ENCODE measurements at regions not wholly inside any gene's neighbourhood (a gene's known extent, or its start where the extent isn't known, plus 50 kb on each side); places are given as distances from the start of the nearest gene placed in this dataset.

DNA sequence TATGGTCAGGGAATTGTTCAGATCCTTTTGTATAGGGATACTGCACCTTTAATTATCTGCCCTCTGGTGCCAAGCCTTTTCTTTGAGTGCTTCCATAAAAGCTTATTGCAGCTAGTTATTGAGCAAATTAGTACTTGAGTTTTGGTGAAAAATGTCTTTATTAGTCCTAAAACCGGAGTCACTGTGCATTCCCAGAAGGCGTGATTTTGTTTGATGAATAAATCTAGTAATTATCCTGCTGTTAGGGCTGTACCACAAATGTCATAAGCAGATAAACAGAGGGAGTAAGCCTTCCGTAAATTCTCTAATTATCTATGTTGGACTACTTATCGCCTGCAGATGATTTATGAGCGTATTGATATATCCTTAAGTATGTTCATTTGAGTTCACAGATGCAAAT is 620.7 kb upstream of the ARRDC3 start:
- Mint-ChIP-seq H3K27me3 (ENCODE audit: low read depth in 2 of 2) (no peaks in the 10 kb centered on the region), H3K4me1 (no peaks in the 10 kb centered on the region), H3K4me3 (no peak overlapping the region), H3K9me3 (peaks cover 0 to 3% of the 10 kb centered on the region in 2 donors), H3K27ac (no peak overlapping the region), H3K36me3 (no peaks in the 10 kb centered on the region)
- no peaks in the 10 kb centered on the region for H3K9me3 ChIP-seq (ENCODE audit: control insufficient read depth, insufficient read depth, low read length)
- no peak overlapping the region for H3K27ac ChIP-seq (ENCODE audit: low read length)
- TF ChIP-seq, protein P1, sequence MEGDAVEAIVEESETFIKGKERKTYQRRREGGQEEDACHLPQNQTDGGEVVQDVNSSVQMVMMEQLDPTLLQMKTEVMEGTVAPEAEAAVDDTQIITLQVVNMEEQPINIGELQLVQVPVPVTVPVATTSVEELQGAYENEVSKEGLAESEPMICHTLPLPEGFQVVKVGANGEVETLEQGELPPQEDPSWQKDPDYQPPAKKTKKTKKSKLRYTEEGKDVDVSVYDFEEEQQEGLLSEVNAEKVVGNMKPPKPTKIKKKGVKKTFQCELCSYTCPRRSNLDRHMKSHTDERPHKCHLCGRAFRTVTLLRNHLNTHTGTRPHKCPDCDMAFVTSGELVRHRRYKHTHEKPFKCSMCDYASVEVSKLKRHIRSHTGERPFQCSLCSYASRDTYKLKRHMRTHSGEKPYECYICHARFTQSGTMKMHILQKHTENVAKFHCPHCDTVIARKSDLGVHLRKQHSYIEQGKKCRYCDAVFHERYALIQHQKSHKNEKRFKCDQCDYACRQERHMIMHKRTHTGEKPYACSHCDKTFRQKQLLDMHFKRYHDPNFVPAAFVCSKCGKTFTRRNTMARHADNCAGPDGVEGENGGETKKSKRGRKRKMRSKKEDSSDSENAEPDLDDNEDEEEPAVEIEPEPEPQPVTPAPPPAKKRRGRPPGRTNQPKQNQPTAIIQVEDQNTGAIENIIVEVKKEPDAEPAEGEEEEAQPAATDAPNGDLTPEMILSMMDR (IDR thresholded peaks at IDR 0.05) = no peak
- intact Hi-C loops (cut with micrococcal nuclease) = no loop called here
- no peaks in the 10 kb centered on the region for H3K27me3 ChIP-seq (ENCODE audit: control insufficient read depth, insufficient read depth, low read length)
- no peaks in the 10 kb centered on the region for H3K36me3 ChIP-seq (ENCODE audit: control insufficient read depth, insufficient read depth, low read length)
- DNase-seq = no peak
- no peak overlapping the region for H3K4me3 ChIP-seq (ENCODE audit: low read length)
- WGBS (ENCODE audit: insufficient coverage) = 89% methylated on average over 3 of the region's 5 CpGs
- no peaks in the 10 kb centered on the region for H3K4me1 ChIP-seq (ENCODE audit: control insufficient read depth, insufficient read depth, low read length)
- no peak for ATAC-seq

DNA sequence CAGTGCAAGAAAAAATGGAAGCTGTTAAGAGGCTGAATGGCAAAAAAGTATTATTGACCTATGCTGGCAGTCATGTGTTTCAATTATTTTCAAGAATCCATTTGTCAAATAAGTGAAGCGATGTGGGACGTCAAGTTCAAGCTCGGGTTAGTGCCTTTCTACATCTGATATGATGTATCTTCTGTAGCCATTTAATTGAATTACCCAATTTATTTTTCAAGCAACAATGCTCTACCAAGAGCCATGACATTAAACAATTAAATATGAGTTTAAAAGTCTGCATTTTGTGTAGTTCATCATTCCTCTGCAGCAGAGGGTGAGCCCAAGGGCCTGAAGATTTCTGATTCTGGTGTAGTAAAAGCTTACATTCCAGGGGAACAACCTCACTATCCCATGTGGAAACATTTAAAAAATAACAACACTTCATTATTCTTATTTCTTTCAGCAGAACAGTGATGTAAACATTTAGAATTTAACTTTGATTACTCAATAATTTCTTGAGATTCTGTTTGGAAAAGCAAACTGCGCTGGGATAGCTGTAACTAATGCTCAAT is 619.7 kb upstream of the ARRDC3 start:
- no peak for DNase-seq
- Histone ChIP-seq H3K9me3 (ENCODE audit: control insufficient read depth, insufficient read depth, low read length) (no peaks in the 10 kb centered on the region), H3K27me3 (ENCODE audit: control insufficient read depth, insufficient read depth, low read length) (no peaks in the 10 kb centered on the region), H3K27ac (ENCODE audit: low read length) (no peak overlapping the region), H3K4me1 (ENCODE audit: control insufficient read depth, insufficient read depth, low read length) (no peaks in the 10 kb centered on the region), H3K4me3 (ENCODE audit: low read length) (no peak overlapping the region), H3K36me3 (ENCODE audit: control insufficient read depth, insufficient read depth, low read length) (no peaks in the 10 kb centered on the region)
- H3K27me3 Mint-ChIP-seq (ENCODE audit: low read depth in 2 of 2) = no peaks in the 10 kb centered on the region
- 87% methylated on average over 4 of the region's 4 CpGs for WGBS (ENCODE audit: insufficient coverage)
- TF ChIP-seq, protein P1 (IDR thresholded peaks at IDR 0.05) = no peak
- H3K27ac Mint-ChIP-seq = no peak overlapping the region
- peaks cover 0 to 5% of the 10 kb centered on the region in 2 donors for H3K9me3 Mint-ChIP-seq
- H3K4me1 Mint-ChIP-seq = no peaks in the 10 kb centered on the region
- no peak overlapping the region for H3K4me3 Mint-ChIP-seq
- intact Hi-C loops (cut with micrococcal nuclease) = no loop called here
- no peaks in the 10 kb centered on the region for H3K36me3 Mint-ChIP-seq
- ATAC-seq = no peak

DNA sequence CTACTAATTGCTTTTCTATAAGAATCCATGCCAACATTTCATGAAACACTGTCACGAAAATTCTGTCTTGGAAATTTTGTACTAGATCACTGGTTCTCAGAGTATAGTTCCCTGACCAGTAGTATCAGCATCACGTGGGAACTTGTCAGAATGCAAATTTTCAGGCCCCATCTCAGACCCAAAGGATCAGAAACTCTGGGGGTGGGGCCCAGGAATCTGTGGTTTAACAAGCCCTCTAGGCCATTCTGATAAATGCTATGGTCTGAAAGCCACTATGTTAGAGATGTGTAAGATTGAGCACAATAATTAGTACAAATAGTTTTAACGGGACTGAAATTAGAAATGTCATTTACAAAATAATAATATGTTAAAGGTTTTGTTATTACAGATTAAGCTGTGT is 615.7 kb upstream of the ARRDC3 start:
- H3K36me3 Mint-ChIP-seq = no peaks in the 10 kb centered on the region
- no peak overlapping the region for H3K27ac ChIP-seq (ENCODE audit: low read length)
- no peak overlapping the region for H3K27ac Mint-ChIP-seq
- H3K9me3 ChIP-seq (ENCODE audit: control insufficient read depth, insufficient read depth, low read length) = no peaks in the 10 kb centered on the region
- H3K36me3 ChIP-seq (ENCODE audit: control insufficient read depth, insufficient read depth, low read length) = no peaks in the 10 kb centered on the region
- TF ChIP-seq, protein P1 (IDR thresholded peaks at IDR 0.05) = no peak
- no peak overlapping the region for H3K4me3 ChIP-seq (ENCODE audit: low read length)
- intact Hi-C loops (cut with micrococcal nuclease) = no loop called here
- no peaks in the 10 kb centered on the region for H3K27me3 Mint-ChIP-seq (ENCODE audit: low read depth in 2 of 2)
- peaks cover 2 to 8% of the 10 kb centered on the region in 2 donors for H3K9me3 Mint-ChIP-seq
- no peaks in the 10 kb centered on the region for H3K4me1 ChIP-seq (ENCODE audit: control insufficient read depth, insufficient read depth, low read length)
- no peak for DNase-seq
- no peaks in the 10 kb centered on the region for H3K4me1 Mint-ChIP-seq
- 81% methylated on average over 3 of the region's 3 CpGs for WGBS (ENCODE audit: insufficient coverage)
- no peak for ATAC-seq
- H3K4me3 Mint-ChIP-seq = no peak overlapping the region
- no peaks in the 10 kb centered on the region for H3K27me3 ChIP-seq (ENCODE audit: control insufficient read depth, insufficient read depth, low read length)

DNA sequence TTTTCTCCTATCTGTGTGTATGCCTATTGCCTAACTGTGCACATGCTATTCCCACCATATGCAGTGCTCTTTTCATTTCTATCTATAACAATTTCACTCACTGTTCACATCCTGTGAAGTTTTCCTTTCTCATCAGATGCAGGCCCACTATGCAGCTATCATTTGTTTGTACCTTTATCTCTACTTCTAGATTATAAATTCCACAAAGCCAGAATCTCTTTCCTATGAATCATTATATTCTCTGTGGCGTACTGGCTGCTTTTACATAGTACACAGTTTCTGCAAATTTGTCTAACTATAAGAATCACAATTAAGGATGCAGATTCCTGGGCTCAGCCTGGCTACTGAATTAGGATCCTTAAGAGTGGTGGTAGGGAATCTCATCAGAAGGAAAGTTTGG is 600.8 kb upstream of the ARRDC3 start:
- Histone ChIP-seq H3K36me3 (ENCODE audit: control insufficient read depth, insufficient read depth, low read length) (no peaks in the 10 kb centered on the region), H3K9me3 (ENCODE audit: control insufficient read depth, insufficient read depth, low read length) (no peaks in the 10 kb centered on the region), H3K27me3 (ENCODE audit: control insufficient read depth, insufficient read depth, low read length) (no peaks in the 10 kb centered on the region), H3K4me3 (ENCODE audit: low read length) (no peak overlapping the region), H3K4me1 (ENCODE audit: control insufficient read depth, insufficient read depth, low read length) (no peaks in the 10 kb centered on the region), H3K27ac (ENCODE audit: low read length) (no peak overlapping the region)
- no peak for DNase-seq
- TF ChIP-seq, protein P1 (IDR thresholded peaks at IDR 0.05) = no peak
- 90% methylated on average over 1 of the region's 1 CpG for WGBS (ENCODE audit: insufficient coverage)
- Mint-ChIP-seq H3K4me1 (no peaks in the 10 kb centered on the region), H3K9me3 (peaks cover 12 to 18% of the 10 kb centered on the region in 2 donors), H3K4me3 (no peak overlapping the region), H3K27ac (no peak overlapping the region), H3K27me3 (ENCODE audit: low read depth in 2 of 2) (no peaks in the 10 kb centered on the region), H3K36me3 (no peaks in the 10 kb centered on the region)
- no peak for ATAC-seq
- intact Hi-C loops (cut with micrococcal nuclease) = no loop called here
